ENCODE measurements at regions not wholly inside any gene's neighbourhood (a gene's known extent, or its start where the extent isn't known, plus 50 kb on each side); places are given as distances from the start of the nearest gene placed in this dataset.
"Not testable (repeated sequence)": the region's sequence is repeated elsewhere in the genome, so short reads cannot be mapped to it uniquely, and the experiment has no call there.

DNA sequence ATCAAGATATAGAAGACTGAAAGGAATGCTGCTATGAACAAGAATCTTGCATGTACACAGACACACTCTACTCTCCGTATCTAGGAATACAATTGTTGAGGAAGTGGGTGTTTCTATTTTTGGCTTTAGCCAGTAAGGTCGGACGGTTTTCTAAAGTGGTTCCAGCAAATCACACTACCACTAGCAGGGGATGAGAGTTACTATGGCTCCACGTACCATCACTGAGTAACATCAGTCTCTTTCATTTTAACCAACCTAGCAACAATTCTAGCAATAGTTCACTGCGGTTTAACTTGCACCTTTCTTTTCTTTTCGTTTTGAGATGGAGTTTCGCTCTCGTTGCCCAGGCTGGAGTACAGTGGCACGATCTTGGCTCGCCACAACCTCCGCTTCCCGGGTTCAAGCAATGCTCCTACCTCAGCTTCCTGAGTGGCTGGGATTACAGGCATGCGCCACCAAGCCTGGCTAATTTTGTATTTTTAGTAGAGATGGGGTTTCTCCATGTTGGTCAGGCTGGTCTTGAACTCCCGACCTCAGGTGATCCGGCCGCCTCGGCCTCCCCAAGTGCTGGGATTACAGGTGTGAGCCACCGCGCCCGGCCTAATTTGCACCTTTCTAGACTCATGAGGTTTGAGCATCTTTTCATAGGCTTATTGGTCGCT is 103.2 kb upstream of the ZNF746 start:
- DNase-seq: not testable (repeated sequence)

GRCh38 chr7:149599636-149600206 is 102.1 kb upstream of the ZNF746 start:
- DNase-seq: no peak

DNA sequence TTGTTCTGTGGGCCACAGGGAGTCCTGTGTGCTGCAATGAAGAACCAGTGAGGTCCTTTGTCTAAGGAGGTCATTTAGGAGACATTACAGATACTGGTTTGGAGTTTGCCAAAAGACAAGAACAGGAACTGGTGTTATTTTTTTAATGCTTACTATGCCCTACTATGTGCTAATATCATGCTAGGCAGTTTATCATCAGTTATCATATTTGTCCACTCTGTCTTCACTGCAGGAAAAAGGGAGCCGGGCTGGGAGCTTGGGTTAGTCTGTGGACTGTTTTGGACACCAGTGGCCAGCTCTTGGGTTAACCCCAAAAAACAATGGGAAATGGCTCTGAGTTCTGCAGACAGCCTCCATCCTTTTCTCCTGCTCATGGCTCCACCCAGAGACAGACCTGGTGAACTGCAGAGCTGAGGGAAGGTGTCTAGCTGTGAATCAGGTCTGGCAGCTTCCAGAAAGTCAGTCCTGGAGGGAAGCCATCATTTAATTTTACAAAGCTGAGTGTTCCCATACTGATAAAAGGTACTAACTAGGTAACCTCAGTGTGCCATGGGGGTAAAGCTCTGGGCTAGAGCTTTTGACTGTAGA is 101.2 kb upstream of the ZNF746 start:
- DNase-seq: peak in 1 of 3 experiments; percentile 39

DNA sequence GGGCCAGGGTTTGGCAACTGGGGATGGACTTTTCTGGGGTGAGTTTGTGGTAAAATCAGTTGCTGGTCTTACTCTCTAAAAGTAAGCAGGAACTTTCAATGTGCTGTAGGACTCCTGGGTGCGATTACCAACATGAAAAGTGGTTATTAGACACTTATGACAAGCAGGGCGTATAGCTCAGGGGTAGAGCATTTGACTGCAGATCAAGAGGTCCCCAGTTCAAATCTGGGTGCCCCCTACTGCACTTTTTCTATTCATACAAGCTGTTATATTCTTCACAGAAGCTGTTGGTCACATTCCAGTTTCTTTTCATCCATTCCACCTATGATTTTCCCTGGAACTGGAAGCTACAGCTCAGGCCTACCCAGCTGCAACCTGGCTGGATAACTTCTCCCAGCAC is 100.2 kb upstream of the ZNF746 start:
- DNase-seq: not testable (repeated sequence)

DNA sequence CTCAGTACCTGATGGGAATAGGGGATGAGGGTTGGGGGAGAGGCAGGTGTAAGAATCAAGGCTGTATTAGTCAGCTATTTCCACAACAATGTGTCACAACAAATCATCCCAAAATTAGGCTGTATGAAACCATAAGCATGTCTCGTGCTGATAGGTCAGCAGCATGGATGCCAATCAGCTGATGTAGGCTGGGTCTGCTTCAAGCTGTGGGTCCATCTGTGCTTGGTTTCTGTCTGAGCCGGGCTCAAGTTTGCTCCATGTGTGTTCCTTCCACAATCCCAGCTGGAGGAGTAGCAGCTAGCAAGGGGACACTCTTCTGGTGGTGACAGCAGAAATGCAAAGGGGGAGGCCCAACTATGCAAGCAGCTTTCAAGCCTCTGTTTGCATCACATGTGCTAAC is 97.9 kb upstream of the ZNF746 start:
- DNase-seq: no peak

GRCh38 chr7:149595078-149595477 is 97.5 kb upstream of the ZNF746 start:
- no peak for DNase-seq

- DNase-seq: no peak
These were observed 91.3 kb upstream of the ZNF746 start for GRCh38 chr7:149588930-149589329.

DNA sequence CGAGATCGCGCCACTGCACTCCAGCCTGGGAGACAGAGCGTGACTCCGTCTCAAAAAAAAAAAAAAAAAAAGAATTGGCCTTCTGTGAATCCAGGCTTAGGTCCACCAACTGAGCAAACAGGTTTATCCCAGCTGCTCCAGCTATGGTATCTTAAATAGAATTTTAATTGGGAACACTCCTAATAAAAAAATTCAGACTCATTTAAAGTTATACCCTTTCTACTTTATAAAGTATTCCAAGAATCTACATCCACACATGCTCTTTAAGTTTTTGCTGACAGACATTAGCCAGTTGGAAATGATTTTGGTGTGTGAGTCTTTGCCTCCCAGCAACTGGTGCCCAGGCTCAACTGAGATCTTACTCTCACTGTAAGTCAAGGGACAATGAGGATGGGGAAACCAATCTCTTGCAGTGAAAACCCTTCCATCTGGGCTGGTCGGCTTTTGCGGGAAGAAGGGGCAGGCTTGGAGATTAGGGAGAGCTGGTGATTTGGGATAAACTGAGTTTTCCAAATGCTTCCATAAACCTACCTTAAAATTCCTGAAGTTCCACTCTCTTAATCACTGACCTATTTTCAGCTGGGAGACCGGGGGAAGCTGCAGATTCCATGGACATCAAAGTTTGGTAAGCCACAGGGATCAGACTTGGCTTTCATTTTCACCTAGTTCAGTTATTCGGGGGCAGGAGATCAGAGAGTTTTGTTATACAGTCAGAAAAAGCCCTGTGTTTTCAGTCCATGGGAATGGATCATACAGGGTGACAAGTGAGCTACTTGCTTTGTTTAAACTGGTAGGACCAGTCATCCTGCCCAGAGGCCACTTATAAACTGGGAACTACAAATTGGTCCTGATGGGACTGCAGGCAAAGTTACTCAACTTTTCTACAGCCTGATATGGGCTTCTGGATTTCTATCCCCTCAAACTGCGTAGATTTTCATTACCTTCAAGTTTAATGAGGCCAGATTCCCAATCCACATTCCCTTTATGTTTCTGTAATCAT is 89.3 kb upstream of the ZNF746 start:
- DNase-seq: no peak

DNA sequence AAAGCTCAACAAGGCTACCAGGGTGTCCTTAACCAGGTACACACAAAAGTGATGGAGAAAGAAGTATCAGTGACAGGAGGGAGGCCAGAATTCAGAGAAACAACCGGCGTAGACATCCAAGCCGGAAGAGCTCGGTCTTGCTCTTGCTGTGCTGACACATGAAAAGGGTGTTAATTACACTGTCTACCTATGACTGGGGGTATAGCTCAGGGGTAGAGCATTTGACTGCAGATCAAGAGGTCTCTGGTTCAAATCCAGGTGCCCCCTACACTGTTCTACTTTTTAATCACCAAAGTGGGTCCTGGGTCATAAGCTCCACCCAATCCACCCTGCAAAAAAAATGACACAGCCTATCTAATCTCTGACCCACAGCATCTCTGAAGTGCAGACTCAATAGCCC is 86.9 kb upstream of the ZNF746 start:
- DNase-seq: no peak

- no peak for DNase-seq
These were observed 86.4 kb upstream of the ZNF746 start for GRCh38 chr7:149584009-149584408.

DNA sequence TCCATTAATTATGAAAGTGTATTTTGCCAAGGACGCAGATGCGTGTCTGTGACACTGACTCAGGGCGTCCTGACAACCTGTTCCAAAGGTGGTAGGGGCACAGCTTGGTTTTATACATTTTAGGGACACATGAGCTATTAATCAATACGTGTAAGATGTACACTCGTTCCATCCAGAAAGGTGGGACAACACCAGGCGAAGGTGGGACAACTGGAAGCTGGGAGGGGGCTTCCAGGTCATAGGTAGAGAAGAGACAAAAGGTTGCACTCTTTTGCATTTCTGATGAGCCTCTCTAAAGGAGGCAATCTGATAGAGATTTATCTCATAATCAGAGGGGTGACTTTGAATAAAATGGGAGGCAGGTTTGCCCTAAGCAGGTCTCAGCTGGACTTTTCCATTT is 82.7 kb upstream of the ZNF746 start:
- DNase-seq: no peak

DNA sequence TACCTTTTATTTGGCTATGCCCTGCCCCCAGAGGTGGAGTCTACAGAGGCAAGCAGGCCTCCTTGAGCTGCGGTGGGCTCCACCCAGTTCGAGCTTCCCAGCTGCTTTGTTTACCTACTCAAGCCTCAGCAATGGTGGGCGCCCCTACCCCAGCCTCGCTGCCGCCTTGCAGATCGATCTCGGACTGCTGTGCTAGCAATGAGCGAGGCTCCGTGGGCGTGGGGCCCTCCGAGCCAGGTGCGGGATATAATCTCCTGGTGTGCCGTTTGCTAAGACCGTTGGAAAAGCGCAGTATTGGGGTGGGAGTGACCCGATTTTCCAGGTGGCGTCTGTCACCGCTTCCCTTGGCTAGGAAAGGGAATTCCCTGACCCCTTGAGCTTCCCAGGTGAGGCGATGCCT is 81.8 kb upstream of the ZNF746 start:
- not testable (repeated sequence) for DNase-seq

GRCh38 chr7:149574428-149574827 is 76.8 kb upstream of the ZNF746 start:
- not testable (repeated sequence) for DNase-seq

GRCh38 chr7:149573519-149573918 is 75.9 kb upstream of the ZNF746 start:
- DNase-seq: no peak

- DNase-seq: not testable (repeated sequence)
These were observed 75.3 kb upstream of the ZNF746 start for GRCh38 chr7:149572920-149573319.

DNA sequence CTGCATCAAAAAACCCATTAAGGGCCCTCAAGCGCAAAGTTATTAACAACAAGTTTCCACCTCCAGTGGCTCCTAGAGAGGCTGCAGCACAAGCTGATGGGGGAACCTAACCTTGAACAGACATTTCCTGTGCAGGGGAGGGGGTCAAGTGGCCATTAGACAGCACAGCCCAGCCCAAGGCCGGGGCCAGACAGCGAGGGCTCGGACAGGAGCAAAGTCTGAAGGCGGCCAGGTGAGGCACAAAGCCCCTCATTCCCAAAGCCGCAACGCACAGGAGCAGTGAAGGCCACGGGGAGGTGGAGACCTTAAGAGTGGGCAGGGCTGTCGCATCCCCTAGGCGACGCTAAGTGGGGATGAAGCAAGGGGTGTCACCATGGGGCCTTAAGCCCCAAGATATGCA is 73.2 kb upstream of the ZNF746 start:
- DNase-seq: no peak

GRCh38 chr7:149569726-149570422 is 72.3 kb upstream of the ZNF746 start:
- DNase-seq: no peak

DNA sequence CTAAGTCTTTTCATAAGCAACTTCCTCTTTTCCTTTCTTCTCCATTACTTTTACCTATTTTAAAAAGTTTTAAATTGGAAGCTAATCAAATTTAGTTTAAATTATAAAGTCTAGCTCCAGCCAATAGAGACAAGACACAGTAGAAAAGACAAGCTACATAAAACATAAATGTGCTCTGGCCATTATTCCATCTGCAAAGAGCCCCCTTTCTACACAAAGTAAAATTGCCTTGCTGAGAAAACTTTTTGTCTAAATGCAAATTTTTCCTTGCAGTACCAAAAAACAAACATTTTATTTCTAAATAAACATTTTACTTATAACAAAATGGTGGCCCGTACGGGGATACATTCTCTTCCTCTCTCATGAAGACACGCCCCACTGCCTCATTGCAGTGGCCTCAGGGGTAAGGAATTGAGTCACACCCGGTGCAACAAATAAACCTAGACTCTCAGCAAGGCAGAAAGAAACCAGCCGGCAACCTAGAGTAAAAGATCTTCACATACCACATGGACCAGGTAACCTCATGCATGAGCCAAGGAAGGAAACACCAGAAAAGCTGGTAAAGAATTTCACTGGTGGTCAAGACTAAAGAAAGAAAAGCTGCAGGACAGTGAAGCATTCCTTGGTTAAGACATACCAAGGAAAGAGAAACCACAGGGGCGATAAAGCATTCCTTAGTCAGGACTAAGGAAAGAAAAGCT is 71.6 kb upstream of the ZNF746 start:
- no peak for DNase-seq

DNA sequence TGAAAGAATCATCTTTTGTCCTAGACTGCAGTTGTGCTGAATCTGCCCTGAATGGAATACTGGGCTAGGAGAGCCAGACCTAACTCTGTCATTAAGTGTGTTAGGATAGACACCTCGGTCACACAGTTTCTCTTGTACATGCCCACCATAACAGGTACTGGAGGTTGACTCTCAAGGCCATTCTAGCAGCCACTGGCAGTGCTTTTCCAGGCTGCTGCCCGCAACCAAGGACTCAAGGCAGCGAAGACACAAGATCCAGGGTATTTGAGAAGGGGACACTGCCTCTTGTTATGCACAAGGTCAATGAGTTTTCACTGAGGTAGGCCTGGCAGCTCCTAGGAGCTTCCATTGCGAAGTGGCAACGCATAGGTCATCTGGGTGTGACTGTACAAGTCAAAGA is 70.6 kb upstream of the ZNF746 start:
- DNase-seq: no peak

DNA sequence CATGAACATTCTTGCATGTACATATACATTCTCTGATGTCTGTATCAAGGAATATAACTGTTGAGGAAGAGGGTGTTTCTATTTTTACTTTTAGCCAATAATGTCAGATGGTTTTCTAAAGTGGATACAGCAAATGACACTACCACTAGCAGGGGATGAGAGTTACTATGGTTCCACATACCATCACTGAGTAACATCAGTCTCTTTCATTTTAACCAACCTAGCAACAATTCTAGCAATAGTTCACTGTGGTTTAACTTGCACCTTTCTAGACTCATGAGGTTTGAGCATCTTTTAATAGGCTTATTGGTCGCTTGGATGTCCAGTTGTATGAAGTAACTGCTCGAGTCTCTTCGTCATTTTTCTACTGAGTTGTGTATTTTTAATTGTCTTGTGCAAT is 68.5 kb upstream of the ZNF746 start:
- no peak for DNase-seq

DNA sequence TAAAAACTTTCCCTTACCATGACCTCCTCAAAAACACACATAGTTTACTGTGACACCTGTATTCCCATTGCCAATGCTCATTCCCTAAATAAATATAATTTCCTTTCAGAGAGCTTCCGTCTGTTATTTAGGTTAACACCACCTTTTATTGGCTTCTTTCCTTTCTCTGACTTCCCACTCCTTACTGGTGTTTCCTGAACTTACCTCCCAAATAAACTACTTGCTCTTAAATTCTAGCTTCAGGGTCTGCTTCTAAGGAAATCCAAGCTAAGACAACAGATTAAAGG is 67.4 kb upstream of the ZNF746 start:
- no peak for DNase-seq

- DNase-seq: no peak
These were observed 66.9 kb upstream of the ZNF746 start for GRCh38 chr7:149564340-149565095.

All from NCI-H1417 (cell line).